A549 (cell line): ENCODE measurements at regions not wholly inside any gene's neighbourhood (a gene's known extent, or its start where the extent isn't known, plus 50 kb on each side); places are given as distances from the start of the nearest gene placed in this dataset.

Experiments
- ATAC-seq, 2 experiments: fragments of 200-7000 bp in 1 of 2; fragments of >200 bp in 1 of 2; cut with Nextera tagmentation in 1 of 2; cut with Tn5 transposase in 1 of 2; 3 replicates each; pipeline versions ENCODE4 v1.8.0 to v1.9.1; 2018 to 2020; ENCODE audit warnings: mild to moderate bottlenecking in 1 of 2, moderate library complexity in 1 of 2
- CTCF ChIA-PET: fragments of 300-600 bp; sonication (Branson Sonifier 250); formaldehyde crosslinking; extraction: SDS; loops from one replicate; lab custom pipeline; 2021; ENCODE audit warnings: antibody characterized with exemption, inconsistent platforms; lab: Yijun Ruan, JAX
- POLR2A ChIA-PET: fragments of 350-600 bp; formaldehyde crosslinking; extraction: SDS; loops from one replicate; lab custom pipeline; 2021; ENCODE audit warnings: antibody characterized with exemption, inconsistent platforms; lab: Yijun Ruan, JAX
- DNase-seq, 2 experiments: peaks; one replicate each; pipeline versions ENCODE4 v3.0.0 to v3.0.0-alpha.2; 2011 to 2016; ENCODE audit warnings: low read depth in 1 of 2, low spot score in 1 of 2
- FAIRE-seq: peaks from 2 replicates; lab custom pipeline; 2011; peaks lifted over from hg19 to GRCh38; lab: Jason Lieb, UNC
- H3K27ac ChIP-seq, 2 experiments: fragments of >200 bp; sonication (Bioruptor Twin); formaldehyde crosslinking; 3 replicates each; pipeline ENCODE4 v1.5.1; 2016 to 2017
- H3K4me1 ChIP-seq: fragments of >200 bp; sonication (Bioruptor Twin); formaldehyde crosslinking; 3 replicates; pipeline ENCODE4 v1.6.1; 2016
- H3K4me2 ChIP-seq: fragments of >200 bp; sonication (Bioruptor Twin); formaldehyde crosslinking; 3 replicates; pipeline ENCODE4 v1.6.1; 2016
- H3K4me3 ChIP-seq: fragments of >200 bp; sonication (Bioruptor Twin); formaldehyde crosslinking; 3 replicates; pipeline ENCODE4 v1.5.1; 2016
- H3K9me3 ChIP-seq: fragments of >200 bp; sonication (Bioruptor Twin); formaldehyde crosslinking; 3 replicates; pipeline ENCODE4 v1.6.1; 2016
- ATOH8 ChIP-seq: fragments of 250-450 bp; sonication (Bioruptor Pico); IDR thresholded peaks from 2 replicates; pipeline ENCODE4 v1.5.0; 2020; ENCODE audit warnings: low read depth, mild to moderate bottlenecking, moderate library complexity
- BCL3 ChIP-seq: fragments of >200 bp; sonication (Bioruptor Twin); formaldehyde crosslinking; IDR thresholded peaks from 3 replicates; pipeline ENCODE4 v1.6.1; 2016
- BHLHE40 ChIP-seq: IDR thresholded peaks from 2 replicates; pipeline ENCODE4 v1.6.1; 2012; ENCODE audit warnings: low read depth, low read length, inconsistent platforms
- CBX8 ChIP-seq: fragments of 200-600 bp; sonication (generic); IDR thresholded peaks from 2 replicates; pipeline ENCODE4 v1.6.1; 2016
- CEBPB ChIP-seq, 2 experiments: fragments of >200 bp in 1 of 2; sonication (Bioruptor Twin) in 1 of 2; formaldehyde crosslinking in 1 of 2; IDR thresholded peaks; 2 replicates each; pipeline ENCODE4 v1.6.1; 2012 to 2016
- EHF ChIP-seq: fragments of 250-450 bp; sonication (Bioruptor Pico); IDR thresholded peaks from 2 replicates; pipeline ENCODE4 v1.5.0; 2020; ENCODE audit warnings: mild to moderate bottlenecking
- EP300 ChIP-seq, 2 experiments: fragments of >200 bp; sonication (Bioruptor Twin); formaldehyde crosslinking; IDR thresholded peaks; 2 replicates in 1 of 2; 3 replicates in 1 of 2; pipeline ENCODE4 v1.6.1; 2016 to 2017
- FOSB ChIP-seq: fragments of 250-450 bp; sonication (Bioruptor Pico); IDR thresholded peaks from 2 replicates; pipeline ENCODE4 v1.5.0; 2020; ENCODE audit warnings: mild to moderate bottlenecking, moderate library complexity
- FOSL2 ChIP-seq, 2 experiments: fragments of 450-650 bp in 1 of 2; fragments of >200 bp in 1 of 2; sonication (Bioruptor Twin) in 1 of 2; formaldehyde crosslinking; IDR thresholded peaks; 2 replicates each; pipeline versions ENCODE4 v1.5.0 to v1.6.1; 2016 to 2020; ENCODE audit warnings: mild to moderate bottlenecking in 1 of 2, moderate library complexity in 1 of 2
- HDAC2 ChIP-seq: fragments of 200-600 bp; sonication (generic); IDR thresholded peaks from 2 replicates; pipeline ENCODE4 v1.6.1; 2016
- HEYL ChIP-seq: fragments of 250-450 bp; sonication (Bioruptor Pico); IDR thresholded peaks from 2 replicates; pipeline ENCODE4 v1.8.0; 2021; ENCODE audit warnings: mild to moderate bottlenecking, moderate library complexity
- HMGXB4 ChIP-seq: fragments of 250-450 bp; sonication (Bioruptor Pico); IDR thresholded peaks from 2 replicates; pipeline ENCODE4 v1.5.0; 2021; ENCODE audit warnings: mild to moderate bottlenecking, moderate library complexity, borderline replicate concordance
- HOXA7 ChIP-seq: fragments of 250-450 bp; sonication (Bioruptor Pico); IDR thresholded peaks from 2 replicates; pipeline ENCODE4 v1.5.0; 2020; ENCODE audit warnings: mild to moderate bottlenecking, moderate library complexity
- HOXB13 ChIP-seq: fragments of 250-450 bp; sonication (Bioruptor Pico); IDR thresholded peaks from 2 replicates; pipeline ENCODE4 v1.5.0; 2020; ENCODE audit warnings: low read depth, mild to moderate bottlenecking, moderate library complexity
- JUNB ChIP-seq: fragments of >200 bp; sonication (Bioruptor Twin); formaldehyde crosslinking; IDR thresholded peaks from 2 replicates; pipeline ENCODE4 v1.6.1; 2016
- MAFK ChIP-seq: fragments of 450-650 bp; IDR thresholded peaks from 2 replicates; pipeline ENCODE4 v1.6.1; 2014; ENCODE audit not compliant: partially characterized antibody
- MYC ChIP-seq: IDR thresholded peaks from 2 replicates; pipeline ENCODE4 v1.6.1; 2012; ENCODE audit warnings: mild to moderate bottlenecking, inconsistent platforms, low read length, improper control_type of control experiment, borderline replicate concordance
- NPAS2 ChIP-seq: fragments of 250-450 bp; sonication (Bioruptor Pico); IDR thresholded peaks from 2 replicates; pipeline ENCODE4 v1.8.0; 2022; ENCODE audit warnings: mild to moderate bottlenecking, moderate library complexity, borderline replicate concordance
- POLR2AphosphoS2 ChIP-seq: conservative IDR thresholded peaks from 2 replicates; pipeline ENCODE4 v1.6.1; 2012; ENCODE audit warnings: low read length, improper control_type of control experiment, inconsistent platforms
- RCOR1 ChIP-seq: fragments of 150-350 bp; IDR thresholded peaks from 2 replicates; pipeline ENCODE4 v1.6.1; 2014; ENCODE audit warnings: antibody characterized with exemption, low read length, low read depth
- TFCP2L1 ChIP-seq: fragments of 250-450 bp; sonication (Bioruptor Pico); IDR thresholded peaks from 2 replicates; pipeline ENCODE4 v1.5.0; 2021; ENCODE audit warnings: mild to moderate bottlenecking
- USF2 ChIP-seq: fragments of 450-650 bp; IDR thresholded peaks from 2 replicates; pipeline ENCODE4 v1.6.1; 2014; ENCODE audit warnings: antibody characterized with exemption
- ZSCAN20 ChIP-seq: fragments of 250-450 bp; sonication (Bioruptor Pico); IDR thresholded peaks from 2 replicates; pipeline ENCODE4 v1.8.0; 2022; ENCODE audit warnings: mild to moderate bottlenecking, moderate library complexity
- WGBS: methylation state at CpG from one replicate; pipeline ENCODE4 v1.1.6; 2017; ENCODE audit errors: missing lambda C conversion rate; 5-methylcytosine and 5-hydroxymethylcytosine counted together

GRCh38 chr16:79278506-79278905 is 322.0 kb downstream of the MAF start:
- ChIA-PET POLR2A (no interaction called here), CTCF (no interaction called here)
- ATAC-seq, result no peak
- no peak for TF ChIP-seq CEBPB (IDR thresholded peaks at IDR 0.05)
- no peak for TF ChIP-seq NPAS2 (CRISPR knock-in tag)
- TF ChIP-seq JUNB, result no peak
- TF ChIP-seq ZSCAN20, result no peak
- no peak for TF ChIP-seq EP300 (IDR thresholded peaks at IDR 0.05)
- TF ChIP-seq HOXA7 (CRISPR knock-in tag), result no peak
- TF ChIP-seq USF2, result no peak
- TF ChIP-seq BHLHE40, result no peak
- no peak for TF ChIP-seq FOSB (CRISPR knock-in tag)
- no peak for TF ChIP-seq HDAC2
- TF ChIP-seq HMGXB4 (CRISPR knock-in tag), result no peak
- TF ChIP-seq HOXB13 (CRISPR knock-in tag), result no peak
- TF ChIP-seq CBX8, result no peak
- 19% methylated on average over 11 of the region's 11 CpGs for WGBS
- no peak overlapping the region for H3K4me3 ChIP-seq
- FAIRE-seq, result no peak
- H3K4me1 ChIP-seq, result no peaks in the 10 kb centered on the region
- H3K9me3 ChIP-seq, result no peaks in the 10 kb centered on the region
- DNase-seq, result no peak
- no peak overlapping the region for H3K27ac ChIP-seq
- no peak overlapping the region for H3K4me2 ChIP-seq

GRCh38 chr16:79276501-79276900 is 324.0 kb downstream of the MAF start:
- 56% methylated on average over 6 of the region's 6 CpGs for WGBS
- CTCF ChIA-PET, result interaction anchor here (0.6 kb wide), 1 partner anchor 775 kb away, joined by 3 read pairs; no protein-coding TSS in a partner anchor
- H3K4me3 ChIP-seq, result no peak overlapping the region
- POLR2A ChIA-PET, result no interaction called here
- H3K27ac ChIP-seq, result no peak overlapping the region
- FAIRE-seq, result no peak
- no peaks in the 10 kb centered on the region for H3K4me1 ChIP-seq
- no peak for DNase-seq
- ATAC-seq, result no peak
- H3K4me2 ChIP-seq, result no peak overlapping the region
- no peaks in the 10 kb centered on the region for H3K9me3 ChIP-seq
- TF ChIP-seq MAFK (no peak), MYC (no peak), POLR2AphosphoS2 (no peak), FOSL2 (IDR thresholded peaks at IDR 0.05) (no peak), FOSL2 (CRISPR knock-in tag; IDR thresholded peaks at IDR 0.05) (no peak), BCL3 (no peak), EHF (CRISPR knock-in tag) (no peak), ATOH8 (CRISPR knock-in tag) (no peak), HEYL (no peak), NPAS2 (CRISPR knock-in tag) (no peak)

- POLR2A ChIA-PET, result no interaction called here
- no peaks in the 10 kb centered on the region for H3K9me3 ChIP-seq
- WGBS, result 34% methylated on average over 4 of the region's 4 CpGs
- CTCF ChIA-PET, result no interaction called here
- H3K4me3 ChIP-seq, result no peak overlapping the region
- H3K4me2 ChIP-seq, result no peak overlapping the region
- no peak overlapping the region for H3K27ac ChIP-seq
- DNase-seq, result no peak
- H3K4me1 ChIP-seq, result no peaks in the 10 kb centered on the region
- TF ChIP-seq RCOR1, result no peak
- TF ChIP-seq CEBPB (IDR thresholded peaks at IDR 0.05), result peak; percentile 40 to 71; a peak in 3 of 4 replicates
- TF ChIP-seq TFCP2L1 (CRISPR knock-in tag), result no peak
- FAIRE-seq, result no peak
- ATAC-seq, result no peak
Observed at GRCh38 chr16:79274264-79274663, 326.3 kb downstream of the MAF start.
